CD14-positive monocyte (primary cell): ENCODE measurements at regions not wholly inside any gene's neighbourhood (a gene's known extent, or its start where the extent isn't known, plus 50 kb on each side); places are given as distances from the start of the nearest gene placed in this dataset.

Source experiments
- DNase-seq, 3 donors: peaks; one replicate each; pipeline ENCODE4 v3.0.0-alpha.2; 2011 to 2022
- H2AFZ ChIP-seq: 2 replicates; pipeline ENCODE4 v1.6.0; 2012; ENCODE audit warnings: mild to moderate bottlenecking, low read depth, low read length, inconsistent platforms; ENCODE audit not compliant: insufficient read depth, poor library complexity, severe bottlenecking
- H3K27ac ChIP-seq, 2 donors: 1 replicate in 1 of 2; 2 replicates in 1 of 2; pipeline ENCODE4 v1.5.1; 2012 to 2013; ENCODE audit warnings: low read length in 2 of 2, control low read depth in 1 of 2, inconsistent platforms in 1 of 2, low read depth in 1 of 2, mild to moderate bottlenecking in 1 of 2
- H3K27me3 ChIP-seq, 2 donors: one replicate each; pipeline versions ENCODE4 v1.6.0 to v1.6.1; 2011 to 2013; ENCODE audit warnings: low read length in 2 of 2; ENCODE audit not compliant: control insufficient read depth in 2 of 2, insufficient read depth in 2 of 2
- H3K36me3 ChIP-seq, 2 donors: replicated peaks in 1 of 2; 1 replicate in 1 of 2; 2 replicates in 1 of 2; pipeline versions ENCODE4 v1.5.1 to v1.6.1; 2012 to 2013; ENCODE audit warnings: low read length in 2 of 2, control low read depth in 1 of 2, inconsistent platforms in 1 of 2, mild to moderate bottlenecking in 1 of 2; ENCODE audit not compliant: insufficient read depth in 2 of 2, control insufficient read depth in 1 of 2
- H3K4me1 ChIP-seq, 2 donors: 1 replicate in 1 of 2; 2 replicates in 1 of 2; pipeline versions ENCODE4 v1.5.1 to v1.6.1; 2012 to 2013; ENCODE audit warnings: low read length in 2 of 2, control low read depth in 1 of 2, inconsistent platforms in 1 of 2, mild to moderate bottlenecking in 1 of 2, moderate library complexity in 1 of 2; ENCODE audit not compliant: insufficient read depth in 2 of 2, control insufficient read depth in 1 of 2
- H3K4me2 ChIP-seq: replicated peaks from 2 replicates; pipeline ENCODE3; 2012; ENCODE audit warnings: low read length, moderate library complexity, mild to moderate bottlenecking; ENCODE audit not compliant: poor library complexity, severe bottlenecking; ENCODE audit errors: extremely low read depth
- H3K4me3 ChIP-seq, 3 experiments: fragments of 200-600 bp in 1 of 3; sonication (generic) in 1 of 3; replicated peaks in 1 of 3; 1 replicate in 2 of 3; 2 replicates in 1 of 3; pipeline ENCODE4 v1.5.1; 2011 to 2013; ENCODE audit warnings: low read length in 3 of 3, mild to moderate bottlenecking in 3 of 3, control low read depth in 2 of 3, low read depth in 2 of 3, inconsistent platforms in 1 of 3, moderate library complexity in 1 of 3
- H3K79me2 ChIP-seq: 2 replicates; pipeline ENCODE4 v1.6.0; 2012; ENCODE audit warnings: mild to moderate bottlenecking, control low read depth, inconsistent platforms, low read length, moderate library complexity; ENCODE audit not compliant: insufficient read depth
- H3K9ac ChIP-seq: 2 replicates; pipeline ENCODE4 v1.6.0; 2017; ENCODE audit warnings: low read length, mild to moderate bottlenecking; ENCODE audit not compliant: insufficient read depth, poor library complexity, severe bottlenecking
- H3K9me3 ChIP-seq, 2 donors: replicated peaks in 1 of 2; 1 replicate in 1 of 2; 2 replicates in 1 of 2; pipeline versions ENCODE4 v1.5.1 to v1.6.1; 2012 to 2013; ENCODE audit warnings: low read length in 2 of 2, control low read depth in 1 of 2; ENCODE audit not compliant: control insufficient read depth in 1 of 2, insufficient read depth in 1 of 2
- H4K20me1 ChIP-seq: 2 replicates; pipeline ENCODE4 v1.6.0; 2012; ENCODE audit warnings: mild to moderate bottlenecking, low read length, control low read depth, moderate library complexity; ENCODE audit not compliant: insufficient read depth
- H3K27ac Mint-ChIP-seq, 7 donors: one replicate each; pipeline ENCODE4 v1.8.0; 2020; ENCODE audit warnings: mild to moderate bottlenecking in 7 of 7, mixed read lengths in 7 of 7, moderate library complexity in 6 of 7, inconsistent platforms in 2 of 7
- H3K27me3 Mint-ChIP-seq, 3 donors: one replicate each; pipeline ENCODE4 v1.8.0; 2021 to 2022; ENCODE audit warnings: low read depth in 3 of 3, mild to moderate bottlenecking in 3 of 3, mixed read lengths in 3 of 3, moderate library complexity in 3 of 3, inconsistent platforms in 1 of 3
- H3K36me3 Mint-ChIP-seq, 2 donors: one replicate each; pipeline ENCODE4 v1.8.0; 2020; ENCODE audit warnings: mixed read lengths in 2 of 2, inconsistent platforms in 1 of 2, mild to moderate bottlenecking in 1 of 2
- H3K4me1 Mint-ChIP-seq: one replicate; pipeline ENCODE4 v1.8.0; 2020; ENCODE audit warnings: mild to moderate bottlenecking, mixed read lengths
- H3K4me3 Mint-ChIP-seq, 2 donors: one replicate each; pipeline ENCODE4 v1.8.0; 2020; ENCODE audit warnings: mild to moderate bottlenecking in 2 of 2, mixed read lengths in 2 of 2, moderate library complexity in 1 of 2
- H3K9me3 Mint-ChIP-seq, 7 donors: one replicate each; pipeline ENCODE4 v1.8.0; 2020 to 2022; ENCODE audit warnings: mixed read lengths in 7 of 7, mild to moderate bottlenecking in 6 of 7, moderate library complexity in 6 of 7, inconsistent platforms in 2 of 7
- WGBS: methylation state at CpG from one replicate; pipeline ENCODE4 v1.1.5; 2013; ENCODE audit warnings: missing lambda C conversion rate; ENCODE audit not compliant: insufficient coverage; 5-methylcytosine and 5-hydroxymethylcytosine counted together
- intact Hi-C, 2 donors: fragments of 100-400 bp; cut with micrococcal nuclease; formaldehyde crosslinking; loops; one replicate each; pipeline versions ENCODE4 v1.15.0 to v1.15.1; 2023
- TF ChIP-seq, protein P1 (sequence below): fragments of 200-600 bp; IDR thresholded peaks from one replicate; pipeline ENCODE4 v1.8.0; 2022; ENCODE audit warnings: antibody characterized with exemption, mild to moderate bottlenecking

DNA sequence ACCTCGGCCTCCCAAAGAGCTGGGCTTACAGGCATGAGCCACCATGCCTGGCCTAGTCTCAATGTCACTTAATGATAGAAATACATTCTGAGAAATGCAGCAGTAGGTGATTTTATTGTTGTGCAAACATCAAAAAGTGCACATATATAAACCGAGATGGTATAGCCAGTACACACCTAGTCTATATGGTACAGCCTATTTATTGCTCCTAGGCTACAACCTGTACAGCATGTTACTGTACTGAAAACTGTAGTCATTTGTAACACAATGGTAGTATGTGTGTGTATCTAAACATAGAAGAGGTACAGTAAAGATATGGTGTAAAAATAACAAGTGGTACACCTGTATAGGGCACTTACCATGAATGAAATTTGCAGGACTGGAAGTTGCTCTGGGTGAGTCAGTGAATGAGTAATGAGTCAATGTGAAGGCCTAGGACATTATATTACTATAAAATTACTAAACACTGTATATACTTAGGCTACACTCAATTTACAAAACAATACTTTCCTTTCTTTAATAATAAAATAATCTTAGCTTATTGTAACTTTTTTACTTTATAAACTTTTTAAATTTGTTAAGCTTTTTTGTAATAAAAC is 166.7 kb upstream of the SYT1 start:
- Mint-ChIP-seq H3K27ac (no peak overlapping the region), H3K27me3 (peaks cover 0 to 2% (median 0%) of the 10 kb centered on the region in 3 donors), H3K36me3 (no peaks in the 10 kb centered on the region), H3K4me1 (no peaks in the 10 kb centered on the region), H3K4me3 (no peak overlapping the region), H3K9me3 (peaks cover 0 to 3% (median 2%) of the 10 kb centered on the region in 7 donors)
- Histone ChIP-seq H2AFZ (no peak overlapping the region), H3K9me3 (peaks cover 0 to 3% of the 10 kb centered on the region in 2 donors), H3K4me3 (no peak overlapping the region), H3K27ac (no peak overlapping the region), H3K9ac (no peak overlapping the region), H4K20me1 (no peaks in the 10 kb centered on the region), H3K4me1 (no peaks in the 10 kb centered on the region), H3K27me3 (no peaks in the 10 kb centered on the region), H3K4me2 (no peak overlapping the region), H3K79me2 (no peaks in the 10 kb centered on the region), H3K36me3 (no peaks in the 10 kb centered on the region)
- WGBS, result 100% methylated on average over 1 of the region's 2 CpGs
- intact Hi-C loops, result no loop called here
- no peak for DNase-seq
- TF ChIP-seq, protein P1, sequence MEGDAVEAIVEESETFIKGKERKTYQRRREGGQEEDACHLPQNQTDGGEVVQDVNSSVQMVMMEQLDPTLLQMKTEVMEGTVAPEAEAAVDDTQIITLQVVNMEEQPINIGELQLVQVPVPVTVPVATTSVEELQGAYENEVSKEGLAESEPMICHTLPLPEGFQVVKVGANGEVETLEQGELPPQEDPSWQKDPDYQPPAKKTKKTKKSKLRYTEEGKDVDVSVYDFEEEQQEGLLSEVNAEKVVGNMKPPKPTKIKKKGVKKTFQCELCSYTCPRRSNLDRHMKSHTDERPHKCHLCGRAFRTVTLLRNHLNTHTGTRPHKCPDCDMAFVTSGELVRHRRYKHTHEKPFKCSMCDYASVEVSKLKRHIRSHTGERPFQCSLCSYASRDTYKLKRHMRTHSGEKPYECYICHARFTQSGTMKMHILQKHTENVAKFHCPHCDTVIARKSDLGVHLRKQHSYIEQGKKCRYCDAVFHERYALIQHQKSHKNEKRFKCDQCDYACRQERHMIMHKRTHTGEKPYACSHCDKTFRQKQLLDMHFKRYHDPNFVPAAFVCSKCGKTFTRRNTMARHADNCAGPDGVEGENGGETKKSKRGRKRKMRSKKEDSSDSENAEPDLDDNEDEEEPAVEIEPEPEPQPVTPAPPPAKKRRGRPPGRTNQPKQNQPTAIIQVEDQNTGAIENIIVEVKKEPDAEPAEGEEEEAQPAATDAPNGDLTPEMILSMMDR, result no peak

DNA sequence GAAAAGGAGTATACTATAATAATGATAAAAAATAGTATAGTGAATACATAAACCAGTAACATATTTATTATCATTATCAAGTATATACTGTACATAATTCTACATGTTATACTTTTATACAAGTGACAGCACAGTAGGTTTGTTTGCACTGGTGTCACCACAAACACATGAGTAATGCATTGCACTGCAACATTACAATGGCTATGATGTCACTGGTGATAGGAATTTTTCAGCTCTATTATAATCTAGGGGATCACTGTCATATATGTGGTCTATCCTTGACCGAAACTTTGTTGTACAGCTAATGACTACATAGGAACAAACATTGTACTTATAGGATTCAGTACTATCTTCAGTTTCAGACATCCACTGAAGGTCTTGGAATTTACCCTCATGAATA is 165.8 kb upstream of the SYT1 start:
- Mint-ChIP-seq H3K4me3 (no peak overlapping the region), H3K27ac (no peak overlapping the region), H3K27me3 (peaks cover 0 to 2% (median 0%) of the 10 kb centered on the region in 3 donors), H3K4me1 (no peaks in the 10 kb centered on the region), H3K36me3 (no peaks in the 10 kb centered on the region), H3K9me3 (peaks cover 0 to 6% (median 2%) of the 10 kb centered on the region in 7 donors)
- no peak overlapping the region for H3K4me2 ChIP-seq
- TF ChIP-seq, protein P1, result no peak
- H3K79me2 ChIP-seq, result no peaks in the 10 kb centered on the region
- no CpG with 5 or more reads among the region's 1 CpG for WGBS
- intact Hi-C loops, result no loop called here
- H3K4me3 ChIP-seq, result no peak overlapping the region
- no peak overlapping the region for H3K27ac ChIP-seq
- H3K4me1 ChIP-seq, result no peaks in the 10 kb centered on the region
- no peaks in the 10 kb centered on the region for H3K36me3 ChIP-seq
- H3K9me3 ChIP-seq, result peaks cover 0 to 3% of the 10 kb centered on the region in 2 donors
- no peaks in the 10 kb centered on the region for H3K27me3 ChIP-seq
- H3K9ac ChIP-seq, result no peak overlapping the region
- no peak for DNase-seq
- no peaks in the 10 kb centered on the region for H4K20me1 ChIP-seq
- no peak overlapping the region for H2AFZ ChIP-seq
